Cardiac fibroblast (primary cell): ENCODE measurements at regions not wholly inside any gene's neighbourhood (a gene's known extent, or its start where the extent isn't known, plus 50 kb on each side); places are given as distances from the start of the nearest gene placed in this dataset.
A peak's percentile ranks its signal among the peaks of the same experiment; 100 is the strongest.

Experiments
- DNase-seq, 2 donors: peaks; one replicate each; pipeline versions ENCODE4 v3.0.0 to v3.0.0-alpha.2; 2010; ENCODE audit warnings: low read depth in 2 of 2
- H3K4me3 ChIP-seq, 2 donors: replicated peaks in 1 of 2; 1 replicate in 1 of 2; 2 replicates in 1 of 2; pipeline ENCODE4 v1.5.1; 2011; ENCODE audit warnings: low read depth in 2 of 2, low read length in 2 of 2, mild to moderate bottlenecking in 2 of 2, moderate library complexity in 1 of 2
- CTCF ChIP-seq: IDR thresholded peaks from one replicate; pipeline ENCODE4 v1.5.1; 2011; ENCODE audit warnings: low read depth, mild to moderate bottlenecking, low read length, inconsistent platforms

GRCh38 chr1:157274698-157275534 is 136.7 kb upstream of the ETV3 start:
- no peak for TF ChIP-seq CTCF
- peak; percentile 18 to 44 for DNase-seq
- H3K4me3 ChIP-seq, result no peak overlapping the region

- no peak overlapping the region for H3K4me3 ChIP-seq
- DNase-seq, result no peak
- TF ChIP-seq CTCF, result no peak
These were observed 134.7 kb upstream of the ETV3 start for GRCh38 chr1:157272729-157273524.

- TF ChIP-seq CTCF, result no peak
- no peak for DNase-seq
- no peak overlapping the region for H3K4me3 ChIP-seq
These were observed 134.1 kb upstream of the ETV3 start for GRCh38 chr1:157272264-157272663.

- DNase-seq, result no peak
- no peak for TF ChIP-seq CTCF
- no peak overlapping the region for H3K4me3 ChIP-seq
These were observed 132.6 kb upstream of the ETV3 start for GRCh38 chr1:157270705-157271274.

- TF ChIP-seq CTCF, result no peak
- H3K4me3 ChIP-seq, result no peak overlapping the region
- DNase-seq, result no peak
These were observed 131.6 kb upstream of the ETV3 start for GRCh38 chr1:157269656-157270375.

- no peak for TF ChIP-seq CTCF
- no peak overlapping the region for H3K4me3 ChIP-seq
- no peak for DNase-seq
These were observed 124.7 kb upstream of the ETV3 start for GRCh38 chr1:157262891-157263290.
